ENCODE measurements at regions not wholly inside any gene's neighbourhood (a gene's known extent, or its start where the extent isn't known, plus 50 kb on each side); places are given as distances from the start of the nearest gene placed in this dataset.
"Not testable (repeated sequence)": the region's sequence is repeated elsewhere in the genome, so short reads cannot be mapped to it uniquely, and the experiment has no call there.

- not testable (repeated sequence) for TF ChIP-seq CTCF, POLR2A (IDR thresholded peaks at IDR 0.05)
Measured at GRCh38 chr7:91576459-91576858, 304.0 kb downstream of the MTERF1 start.
